ENCODE measurements at regions not wholly inside any gene's neighbourhood (a gene's known extent, or its start where the extent isn't known, plus 50 kb on each side); places are given as distances from the start of the nearest gene placed in this dataset.
A peak's percentile ranks its signal among the peaks of the same experiment; 100 is the strongest.

- TF ChIP-seq CTCF (conservative IDR thresholded peaks at IDR 0.05) (peak; percentile 81), ZFX (IDR thresholded peaks at IDR 0.05) (no peak)
Observed at GRCh38 chr2:854460-854859, 96.2 kb upstream of the SNTG2 start.
